ENCODE measurements at regions not wholly inside any gene's neighbourhood (a gene's known extent, or its start where the extent isn't known, plus 50 kb on each side); places are given as distances from the start of the nearest gene placed in this dataset.

GRCh38 chr15:39502082-39502447 is 78.8 kb upstream of the THBS1 start:
- Mint-ChIP-seq H3K27me3 (ENCODE audit: low read depth in 3 of 3) (peaks cover 0 to 6% (median 0%) of the 10 kb centered on the region in 3 donors), H3K27ac (no peak overlapping the region), H3K4me3 (no peak overlapping the region), H3K9me3 (peaks cover 0 to 2% (median 0%) of the 10 kb centered on the region in 7 donors), H3K36me3 (no peaks in the 10 kb centered on the region), H3K4me1 (peaks cover 4% of the 10 kb centered on the region)
- no peak overlapping the region for H3K4me3 ChIP-seq (replicated peaks in 1 of 3; ENCODE audit: low read depth in 2 of 3, low read length in 3 of 3)
- WGBS (ENCODE audit: insufficient coverage), result 97% methylated on average over 4 of the region's 4 CpGs
- H3K4me2 ChIP-seq (replicated peaks; ENCODE audit: extremely low read depth, low read length, poor library complexity, severe bottlenecking), result no peak overlapping the region
- H3K27ac ChIP-seq (ENCODE audit: low read depth in 1 of 2, low read length in 2 of 2), result no peak overlapping the region
- no peaks in the 10 kb centered on the region for H3K36me3 ChIP-seq (replicated peaks in 1 of 2; ENCODE audit: control insufficient read depth in 1 of 2, insufficient read depth in 2 of 2, low read length in 2 of 2)
- no peaks in the 10 kb centered on the region for H3K9me3 ChIP-seq (replicated peaks in 1 of 2; ENCODE audit: control insufficient read depth in 1 of 2, insufficient read depth in 1 of 2, low read length in 2 of 2)
- H3K4me1 ChIP-seq (ENCODE audit: control insufficient read depth in 1 of 2, insufficient read depth in 2 of 2, low read length in 2 of 2), result no peaks in the 10 kb centered on the region
- H3K9ac ChIP-seq (ENCODE audit: insufficient read depth, low read length, poor library complexity, severe bottlenecking), result no peak overlapping the region
- DNase-seq, result no peak
- H2AFZ ChIP-seq (ENCODE audit: insufficient read depth, low read depth, low read length, poor library complexity, severe bottlenecking), result no peak overlapping the region
- intact Hi-C loops (cut with micrococcal nuclease), result no loop called here
- no peaks in the 10 kb centered on the region for H4K20me1 ChIP-seq (ENCODE audit: insufficient read depth, low read length)
- H3K79me2 ChIP-seq (ENCODE audit: insufficient read depth, low read length), result no peaks in the 10 kb centered on the region
- no peaks in the 10 kb centered on the region for H3K27me3 ChIP-seq (ENCODE audit: control insufficient read depth in 2 of 2, insufficient read depth in 2 of 2, low read length in 2 of 2)
- no peak for TF ChIP-seq CTCF (IDR thresholded peaks at IDR 0.05)

GRCh38 chr15:39502611-39503195 is 78.2 kb upstream of the THBS1 start:
- Mint-ChIP-seq H3K9me3 (peaks cover 0 to 2% (median 0%) of the 10 kb centered on the region in 7 donors), H3K27me3 (ENCODE audit: low read depth in 3 of 3) (peaks cover 0 to 6% (median 0%) of the 10 kb centered on the region in 3 donors), H3K27ac (no peak overlapping the region), H3K36me3 (no peaks in the 10 kb centered on the region), H3K4me3 (no peak overlapping the region), H3K4me1 (peaks cover 4% of the 10 kb centered on the region)
- no peaks in the 10 kb centered on the region for H4K20me1 ChIP-seq (ENCODE audit: insufficient read depth, low read length)
- WGBS (ENCODE audit: insufficient coverage), result 93% methylated on average over 3 of the region's 4 CpGs
- H3K4me2 ChIP-seq (replicated peaks; ENCODE audit: extremely low read depth, low read length, poor library complexity, severe bottlenecking), result no peak overlapping the region
- intact Hi-C loops (cut with micrococcal nuclease), result no loop called here
- H3K27me3 ChIP-seq (ENCODE audit: control insufficient read depth in 2 of 2, insufficient read depth in 2 of 2, low read length in 2 of 2), result no peaks in the 10 kb centered on the region
- H2AFZ ChIP-seq (ENCODE audit: insufficient read depth, low read depth, low read length, poor library complexity, severe bottlenecking), result no peak overlapping the region
- H3K9ac ChIP-seq (ENCODE audit: insufficient read depth, low read length, poor library complexity, severe bottlenecking), result no peak overlapping the region
- no peak overlapping the region for H3K27ac ChIP-seq (ENCODE audit: low read depth in 1 of 2, low read length in 2 of 2)
- no peaks in the 10 kb centered on the region for H3K9me3 ChIP-seq (replicated peaks in 1 of 2; ENCODE audit: control insufficient read depth in 1 of 2, insufficient read depth in 1 of 2, low read length in 2 of 2)
- H3K79me2 ChIP-seq (ENCODE audit: insufficient read depth, low read length), result no peaks in the 10 kb centered on the region
- no peaks in the 10 kb centered on the region for H3K36me3 ChIP-seq (replicated peaks in 1 of 2; ENCODE audit: control insufficient read depth in 1 of 2, insufficient read depth in 2 of 2, low read length in 2 of 2)
- H3K4me3 ChIP-seq (replicated peaks in 1 of 3; ENCODE audit: low read depth in 2 of 3, low read length in 3 of 3), result no peak overlapping the region
- DNase-seq, result no peak
- no peaks in the 10 kb centered on the region for H3K4me1 ChIP-seq (ENCODE audit: control insufficient read depth in 1 of 2, insufficient read depth in 2 of 2, low read length in 2 of 2)
- TF ChIP-seq CTCF (IDR thresholded peaks at IDR 0.05), result no peak
